ENCODE measurements at regions not wholly inside any gene's neighbourhood (a gene's known extent, or its start where the extent isn't known, plus 50 kb on each side); places are given as distances from the start of the nearest gene placed in this dataset.
A peak's percentile ranks its signal among the peaks of the same experiment; 100 is the strongest.

DNA sequence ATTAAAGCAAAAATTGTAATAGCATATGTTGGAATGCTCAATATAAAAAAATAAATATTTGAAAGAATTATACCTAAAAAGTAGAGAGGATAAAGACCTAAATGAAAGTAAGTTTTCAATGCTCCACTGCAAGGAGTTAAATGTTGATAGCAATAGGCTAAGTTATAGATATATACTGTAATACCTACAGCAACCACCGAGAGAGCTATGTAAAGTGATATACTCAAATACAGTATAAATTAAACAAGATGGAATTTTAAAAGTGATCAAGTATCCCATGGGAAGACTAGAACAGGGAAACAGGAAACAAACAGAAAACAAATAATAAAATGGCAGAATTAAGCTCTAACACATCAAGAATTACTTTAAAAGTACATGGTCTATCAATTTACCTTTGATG lies 73.9 kb downstream of the CASP3 start:
- DNase-seq (ENCODE audit: low read depth in 4 of 4, low spot score in 3 of 4): no peak

DNA sequence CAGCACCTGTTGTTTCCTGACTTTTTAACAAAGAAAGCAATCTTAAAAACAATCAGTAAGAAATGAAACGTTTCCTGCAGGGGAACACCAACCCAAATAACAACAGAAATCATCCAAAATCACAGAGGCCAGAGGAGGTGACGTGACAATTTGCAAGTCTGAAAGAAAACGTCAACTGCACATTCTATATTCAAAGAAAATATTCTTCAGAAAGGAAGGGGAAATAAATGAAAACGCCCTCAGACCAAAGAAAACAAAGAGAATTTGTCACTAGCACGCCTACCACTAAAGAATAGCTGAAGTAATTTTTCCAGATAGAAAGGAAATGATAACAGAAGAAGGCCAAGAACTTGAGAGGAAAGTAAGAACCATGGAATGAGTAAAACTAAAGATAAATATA lies 74.4 kb downstream of the CASP3 start:
- DNase-seq (ENCODE audit: low read depth in 4 of 4, low spot score in 3 of 4): no peak

DNA sequence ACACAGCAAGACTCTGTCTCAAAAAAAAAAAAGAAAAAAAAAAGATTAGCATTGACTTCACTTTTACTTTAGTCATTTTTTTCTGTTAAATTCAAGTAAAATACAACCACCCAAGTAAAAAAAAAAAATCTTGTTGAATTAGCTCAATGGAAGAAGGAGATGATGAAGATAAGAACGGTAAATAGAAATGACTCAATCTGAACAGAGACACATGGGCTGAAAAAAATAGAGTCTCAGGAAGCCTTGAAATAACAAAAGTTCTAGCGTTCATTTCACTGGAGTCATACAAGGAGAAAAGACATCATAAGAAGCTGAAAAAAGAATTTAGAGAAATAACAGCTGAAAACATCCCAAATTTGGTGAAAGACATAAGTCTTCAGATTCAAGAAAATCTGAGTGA lies 75.5 kb downstream of the CASP3 start:
- DNase-seq (ENCODE audit: low read depth in 4 of 4, low spot score in 3 of 4): no peak

DNA sequence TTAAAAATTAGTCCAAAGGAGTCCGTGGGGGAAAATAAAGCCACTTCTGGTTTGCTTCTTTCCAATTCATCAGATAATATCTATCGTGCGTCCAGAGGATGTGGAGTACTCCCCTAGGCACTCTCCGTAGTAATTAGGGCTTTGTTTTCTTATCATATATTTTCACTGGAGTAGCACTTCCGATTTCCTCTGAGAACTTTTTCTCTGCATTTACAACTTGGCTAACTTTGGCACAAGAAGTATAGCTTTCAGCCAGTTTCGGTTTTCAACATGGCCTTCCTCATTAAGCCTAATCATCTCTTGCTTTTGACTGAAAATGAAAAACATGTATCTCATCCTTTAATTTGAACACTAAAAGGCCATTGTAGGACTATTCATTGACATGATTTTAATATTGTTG lies 80.5 kb downstream of the CASP3 start:
- DNase-seq (ENCODE audit: low read depth in 4 of 4, low spot score in 3 of 4): no peak

DNA sequence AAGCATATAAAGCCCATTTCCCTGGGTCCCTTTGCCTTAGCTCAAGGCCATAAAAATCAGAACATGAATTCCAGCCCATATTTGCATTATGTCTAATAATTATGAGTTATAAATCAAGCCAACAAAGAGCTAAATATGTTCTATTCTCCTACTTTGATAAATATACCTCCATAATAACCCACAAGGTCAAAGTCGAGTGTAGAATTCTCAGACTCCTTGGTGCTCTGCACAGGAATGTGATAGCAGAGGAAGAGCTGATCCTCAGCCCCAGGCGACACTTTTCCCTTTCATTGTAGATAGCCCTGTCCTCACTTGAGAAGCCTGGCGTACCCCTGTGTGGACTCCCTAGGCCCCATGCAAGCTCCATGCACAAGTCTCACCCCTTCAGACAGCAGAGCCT lies 85.6 kb downstream of the CASP3 start:
- DNase-seq (ENCODE audit: low read depth in 4 of 4, low spot score in 3 of 4): no peak

DNA sequence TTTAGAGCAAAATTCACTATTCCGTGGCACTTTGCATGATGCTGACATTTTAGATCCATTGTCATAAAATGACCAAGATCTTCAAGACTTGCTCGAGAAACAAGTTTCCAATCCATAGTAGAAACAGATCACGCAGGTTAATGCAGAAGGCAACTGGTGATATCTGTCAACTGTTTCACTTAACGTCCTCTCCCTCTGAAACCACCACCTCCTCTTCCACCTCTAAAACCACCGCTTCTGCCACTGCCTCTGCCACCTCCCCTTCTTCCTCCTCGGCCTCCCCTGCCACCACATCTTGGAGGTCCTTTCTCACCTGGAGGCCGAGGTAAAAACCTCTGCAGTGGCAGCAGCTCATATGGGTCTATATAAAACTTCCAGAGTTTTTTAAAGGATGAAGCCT lies 84.6 kb upstream of the IRF2 start:
- no peak for DNase-seq (ENCODE audit: low read depth in 4 of 4, low spot score in 3 of 4)

DNA sequence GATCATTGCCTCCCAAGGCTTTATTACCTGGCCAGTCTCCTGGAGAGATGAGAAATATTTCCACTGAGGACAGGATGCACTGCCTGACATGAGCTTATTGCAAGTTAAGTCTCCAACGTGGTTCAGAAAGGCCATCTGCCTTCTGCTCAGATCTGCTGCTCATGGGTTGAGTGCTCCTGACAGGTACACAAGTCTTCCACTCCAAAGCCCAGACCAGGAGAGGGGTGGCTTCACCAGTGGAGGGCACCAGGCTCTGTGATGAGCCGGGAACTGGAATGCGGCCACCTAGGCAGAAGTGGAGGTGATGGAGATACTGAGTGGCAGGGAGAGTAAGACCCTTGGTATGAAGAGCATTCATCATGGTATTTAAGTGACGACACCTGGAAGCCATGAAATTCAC lies 79.5 kb upstream of the IRF2 start:
- DNase-seq (ENCODE audit: low read depth in 4 of 4, low spot score in 3 of 4): no peak

DNA sequence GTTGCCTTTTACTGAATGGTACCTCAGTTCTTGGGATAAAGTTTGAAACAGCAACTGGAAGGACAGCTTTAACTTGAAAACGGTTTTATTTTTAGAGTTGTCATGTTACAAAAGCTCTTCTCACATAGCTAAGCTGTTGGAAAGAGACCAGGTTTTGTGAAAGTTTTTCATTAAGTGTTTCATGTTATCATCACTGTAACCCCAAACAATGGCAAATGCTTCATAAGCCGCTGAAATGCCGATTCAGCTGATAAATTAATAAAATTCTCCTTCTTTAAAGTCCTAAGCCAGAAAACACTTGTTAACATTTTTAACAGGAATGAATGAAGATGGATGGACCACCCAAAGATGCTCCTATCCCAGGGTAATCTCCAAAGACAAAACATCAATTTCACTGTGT lies 76.1 kb upstream of the IRF2 start:
- DNase-seq (ENCODE audit: low read depth in 4 of 4, low spot score in 3 of 4): no peak

DNA sequence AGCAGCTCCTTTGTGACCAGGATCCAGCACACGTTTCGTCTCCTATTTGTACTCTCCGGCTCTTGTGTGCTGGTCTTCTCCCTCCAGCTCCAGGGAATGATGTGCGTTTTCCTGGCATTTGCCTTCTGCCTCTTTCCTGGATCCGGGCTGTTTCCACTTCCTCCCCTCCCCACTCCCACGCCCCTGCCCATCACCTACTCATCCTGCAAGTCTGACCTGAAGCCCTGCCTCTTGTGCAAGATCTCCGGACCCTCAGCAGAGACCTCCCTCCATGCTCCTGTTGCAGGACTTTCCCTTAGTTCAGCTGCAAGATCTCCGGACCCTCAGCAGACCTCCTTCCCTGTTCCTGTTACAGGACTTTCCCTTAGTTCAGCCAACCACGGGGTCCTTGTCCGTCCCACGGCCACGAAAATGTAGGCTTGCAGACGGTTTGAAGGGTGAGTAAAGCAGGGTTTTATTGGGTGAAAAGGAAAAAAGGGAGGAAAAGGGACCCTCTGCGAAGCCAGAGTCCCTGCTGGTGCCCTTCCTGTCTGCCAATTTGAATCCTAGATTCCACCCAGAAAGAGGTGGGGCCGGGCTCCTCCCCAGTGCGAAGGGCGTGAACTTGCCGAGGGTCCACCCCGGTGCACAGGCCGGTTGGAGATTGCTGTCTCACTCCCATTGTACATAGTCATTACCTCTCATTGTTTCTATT lies 74.4 kb upstream of the IRF2 start:
- no peak for DNase-seq (ENCODE audit: low read depth in 4 of 4, low spot score in 3 of 4)

DNA sequence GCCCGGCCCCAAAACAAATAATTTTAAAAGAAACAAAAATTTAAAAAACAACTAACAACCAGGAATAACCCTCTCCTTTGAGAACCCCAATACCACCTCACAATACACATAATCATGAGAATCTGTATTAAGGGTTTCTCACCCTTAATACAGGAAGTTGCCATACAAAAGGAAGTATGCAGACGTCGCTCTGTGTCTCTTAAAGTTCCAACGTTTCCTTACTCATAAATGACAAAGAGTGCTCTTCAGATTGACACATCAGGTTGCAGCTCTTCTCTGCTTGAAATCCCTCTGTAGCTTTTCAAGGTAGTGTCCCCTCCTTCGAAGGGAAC lies 73.9 kb upstream of the IRF2 start:
- DNase-seq (ENCODE audit: low read depth in 4 of 4, low spot score in 3 of 4): no peak

DNA sequence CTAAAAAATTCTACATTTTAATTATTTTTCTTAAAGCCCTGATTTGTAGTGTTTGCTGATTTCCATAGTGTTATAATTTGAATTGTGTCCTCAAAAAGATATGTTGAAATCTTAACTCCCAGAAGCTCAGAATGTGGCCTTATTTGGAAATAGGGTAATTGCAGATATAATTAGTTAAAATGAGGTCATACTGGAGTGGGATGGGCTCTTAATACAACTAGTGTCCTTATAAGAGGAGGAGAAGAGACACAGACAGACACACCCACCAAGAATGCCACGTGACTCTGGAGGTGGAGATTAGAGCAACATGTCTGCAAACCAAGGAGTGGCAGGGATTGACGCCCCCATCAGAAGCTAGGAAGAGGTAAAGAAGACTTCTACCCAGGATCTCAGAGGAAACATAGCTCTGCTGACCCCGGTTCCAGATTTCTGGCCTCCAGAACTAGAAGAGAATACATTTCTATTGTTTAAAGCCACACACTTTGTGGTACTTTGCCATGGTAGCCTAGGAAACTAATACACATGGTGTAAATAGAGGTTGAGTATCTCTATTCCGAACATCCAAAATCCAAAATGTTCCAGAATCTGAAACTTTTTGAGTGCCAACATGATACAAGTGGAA lies 70.5 kb upstream of the IRF2 start:
- DNase-seq (ENCODE audit: low read depth in 4 of 4, low spot score in 3 of 4): no peak

DNA sequence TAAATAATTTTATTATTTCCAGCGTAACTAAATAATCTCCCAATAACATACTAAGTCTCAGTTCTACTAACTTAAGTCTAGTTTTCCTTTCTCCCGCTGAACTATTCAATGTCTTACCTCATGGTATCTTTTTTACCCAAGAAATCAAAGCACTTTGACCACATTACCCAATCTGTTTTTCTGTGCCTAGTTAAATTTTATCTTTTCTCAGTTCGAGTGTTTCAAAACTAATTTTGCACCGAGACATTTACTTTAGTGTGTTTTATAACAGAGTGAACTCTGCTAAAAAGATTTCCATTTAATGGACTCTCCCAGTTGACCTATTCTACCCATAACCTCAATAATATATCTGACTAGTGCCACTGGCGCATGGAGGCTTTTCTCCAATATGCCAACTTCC lies 67.6 kb upstream of the IRF2 start:
- no peak for DNase-seq (ENCODE audit: low read depth in 4 of 4, low spot score in 3 of 4)

DNA sequence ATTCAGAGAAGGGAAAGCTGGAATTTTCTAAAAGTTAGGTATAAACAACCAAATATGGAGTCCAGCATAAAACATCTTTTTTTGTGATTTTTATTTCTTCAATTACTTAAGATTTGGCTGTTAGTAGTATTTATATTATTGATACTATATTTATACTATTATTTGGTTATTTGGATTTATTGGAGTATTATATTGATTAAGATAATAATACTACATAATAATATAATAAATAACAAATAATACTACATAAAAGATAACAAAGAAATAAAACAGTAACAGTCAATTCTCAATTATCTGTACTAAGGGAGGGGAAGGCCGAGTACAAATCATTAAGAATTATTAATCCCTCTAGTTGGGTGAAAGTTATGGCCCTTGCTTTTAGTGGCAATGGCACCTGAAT lies 66.0 kb upstream of the IRF2 start:
- no peak for DNase-seq (ENCODE audit: low read depth in 4 of 4, low spot score in 3 of 4)

DNA sequence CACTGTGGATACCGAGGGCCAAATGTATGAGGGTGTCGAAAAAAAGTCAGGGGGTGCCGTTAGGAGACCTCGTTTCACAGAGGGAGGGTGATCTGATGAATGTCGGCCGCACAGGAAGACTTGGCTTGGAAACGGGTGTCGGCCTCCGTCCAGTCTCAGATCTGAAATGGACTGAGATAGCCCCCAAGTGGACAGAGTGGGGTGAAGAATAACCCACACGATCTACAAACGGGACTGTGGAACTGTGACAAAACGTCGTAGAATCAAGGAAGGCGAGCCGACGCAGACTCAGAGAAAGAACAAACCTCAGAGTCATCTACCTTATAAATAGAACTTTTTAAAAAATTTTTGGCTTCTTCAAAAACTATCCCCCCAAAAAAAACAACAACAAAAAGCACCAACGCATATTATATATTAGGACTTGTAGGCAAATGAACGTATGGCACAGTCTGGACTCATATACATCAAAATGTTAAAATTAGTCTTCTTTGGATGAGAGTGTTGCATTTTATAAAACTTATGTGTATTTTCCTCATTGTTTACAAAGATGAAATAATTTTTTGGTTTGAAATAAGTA lies 63.8 kb upstream of the IRF2 start:
- peak; percentile 80 to 88 (median 86) for DNase-seq (ENCODE audit: low read depth in 4 of 4, low spot score in 3 of 4)

DNA sequence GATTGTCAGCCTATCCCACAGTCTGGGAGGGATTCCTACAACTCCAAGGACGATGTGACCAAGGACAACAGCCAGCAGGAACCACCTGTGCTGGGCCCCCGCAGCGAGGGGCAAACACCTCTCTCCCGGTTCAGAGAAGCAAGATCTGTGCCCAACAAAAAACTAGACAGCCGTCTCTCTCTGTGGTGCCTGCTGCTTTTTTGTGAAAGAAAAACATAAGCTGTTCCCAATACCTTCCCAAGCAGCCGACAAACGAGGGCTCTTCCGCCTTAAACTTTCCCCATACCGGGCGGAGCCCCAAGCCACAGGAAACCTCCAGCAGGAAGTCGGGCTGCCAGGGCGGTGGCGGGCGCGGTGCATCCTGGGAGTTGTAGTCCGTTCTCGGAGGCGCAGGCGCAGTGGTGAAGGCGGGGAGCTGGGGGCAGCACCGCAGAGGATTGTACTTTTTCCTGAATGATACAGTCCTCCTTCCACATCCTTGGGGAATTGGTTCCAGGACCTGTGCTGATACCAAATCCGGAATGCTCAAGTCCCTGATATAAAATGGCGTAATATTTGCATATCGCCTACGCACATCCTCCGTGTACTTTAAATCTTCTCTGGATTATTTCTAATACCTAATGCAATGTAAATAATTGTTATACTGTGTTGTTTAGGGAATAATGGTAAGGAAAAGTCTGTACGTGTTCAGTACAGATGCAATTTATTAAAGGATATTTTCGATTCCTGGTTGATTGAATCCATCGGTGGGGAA lies 63.1 kb upstream of the IRF2 start:
- peak; percentile 88 to 94 (median 90) for DNase-seq (ENCODE audit: low read depth in 4 of 4, low spot score in 3 of 4)

DNA sequence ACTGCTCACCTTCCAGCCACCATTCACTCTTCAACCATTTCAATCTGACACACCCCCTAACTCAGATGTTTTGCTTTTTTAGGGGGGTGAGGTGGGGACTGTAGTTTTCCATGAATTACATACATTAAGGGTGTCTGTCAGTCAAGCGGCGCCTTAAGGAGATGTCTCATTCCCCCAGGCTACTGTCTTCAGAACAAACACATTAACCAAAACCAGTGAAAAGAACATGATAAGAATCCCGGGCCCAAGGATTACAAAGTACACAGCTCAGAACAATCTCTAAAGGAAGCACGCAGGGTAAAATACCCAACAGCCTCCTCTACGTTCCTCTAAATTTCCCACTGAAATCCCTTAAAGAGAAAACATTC lies 62.5 kb upstream of the IRF2 start:
- DNase-seq (ENCODE audit: low read depth in 4 of 4, low spot score in 3 of 4): no peak

DNA sequence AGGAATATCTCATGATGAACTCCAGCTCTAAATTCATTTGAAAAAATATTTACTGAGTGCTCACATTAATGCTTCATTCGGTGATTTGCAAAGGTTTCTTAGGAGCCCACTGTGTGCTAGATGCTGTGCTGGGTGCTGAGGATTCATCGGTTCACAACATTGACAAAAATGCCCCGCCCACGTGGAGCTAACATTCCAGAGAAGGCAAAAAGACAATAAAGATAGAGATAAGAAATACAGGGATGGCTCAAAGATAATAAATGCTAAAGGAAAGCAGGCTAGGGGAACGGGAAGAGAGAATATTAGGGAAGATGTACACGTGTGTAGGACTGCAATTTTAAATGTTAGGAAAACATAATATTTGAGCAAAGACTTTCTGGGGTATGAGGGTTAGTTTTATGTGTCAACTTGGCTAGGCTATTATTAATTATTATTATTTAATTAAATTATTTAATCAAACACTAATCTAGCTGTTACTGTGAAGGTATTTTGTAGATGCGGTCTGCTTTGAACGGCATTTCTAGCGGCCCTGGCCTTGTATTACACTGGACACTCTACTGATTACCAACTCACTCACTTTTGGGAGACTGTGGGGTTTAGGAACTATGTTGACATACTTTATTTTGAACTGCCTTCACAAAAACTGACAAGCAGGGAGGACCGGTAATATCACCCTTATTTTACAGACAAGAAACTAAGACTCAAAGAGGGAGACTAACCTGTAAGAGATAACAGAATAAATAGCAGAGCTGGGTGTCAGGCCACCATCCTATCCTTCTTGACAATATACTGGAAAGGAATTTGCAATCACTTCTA lies 61.9 kb upstream of the IRF2 start:
- DNase-seq (ENCODE audit: low read depth in 4 of 4, low spot score in 3 of 4): no peak

DNA sequence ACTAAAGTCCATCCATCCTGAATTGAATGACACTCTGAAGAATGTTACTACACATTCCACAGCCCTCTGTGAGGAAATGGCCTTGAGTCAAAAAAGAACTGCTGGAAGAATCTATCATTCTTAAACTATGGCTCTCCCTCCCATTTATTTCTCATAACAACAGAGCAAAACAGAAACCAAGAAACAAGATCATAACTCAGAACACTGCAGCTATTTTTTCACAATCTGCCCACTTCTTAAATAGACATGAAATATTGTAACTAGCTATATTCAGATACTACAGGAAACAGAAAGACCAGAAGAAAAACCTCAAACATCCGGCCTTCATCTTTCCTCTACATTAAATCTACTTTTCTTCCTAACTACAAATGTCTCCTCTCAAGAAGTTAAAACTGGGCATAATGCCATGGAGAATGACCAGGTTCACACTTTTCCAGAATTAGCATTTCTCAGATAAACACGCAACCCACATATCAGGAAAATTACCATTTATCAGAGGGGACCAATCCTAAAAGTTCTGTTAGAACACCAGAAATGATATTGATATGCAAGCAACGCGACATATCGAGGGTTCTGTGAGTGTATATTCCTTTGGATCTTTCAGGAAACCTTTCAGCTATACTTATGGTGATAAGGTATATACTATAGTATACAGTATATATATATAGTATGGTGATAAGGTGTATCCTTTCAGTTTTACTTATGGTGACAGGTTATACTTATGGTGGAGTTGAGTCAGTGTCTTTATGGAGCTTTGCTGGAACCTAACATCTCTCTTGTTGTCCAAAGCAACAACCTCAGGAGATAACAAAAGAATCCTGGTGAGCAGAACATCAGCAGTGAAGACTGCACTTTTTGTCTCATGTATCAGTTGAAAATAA lies 60.4 kb upstream of the IRF2 start:
- DNase-seq (ENCODE audit: low read depth in 4 of 4, low spot score in 3 of 4): peak in 1 of 4 donors; percentile 20

DNA sequence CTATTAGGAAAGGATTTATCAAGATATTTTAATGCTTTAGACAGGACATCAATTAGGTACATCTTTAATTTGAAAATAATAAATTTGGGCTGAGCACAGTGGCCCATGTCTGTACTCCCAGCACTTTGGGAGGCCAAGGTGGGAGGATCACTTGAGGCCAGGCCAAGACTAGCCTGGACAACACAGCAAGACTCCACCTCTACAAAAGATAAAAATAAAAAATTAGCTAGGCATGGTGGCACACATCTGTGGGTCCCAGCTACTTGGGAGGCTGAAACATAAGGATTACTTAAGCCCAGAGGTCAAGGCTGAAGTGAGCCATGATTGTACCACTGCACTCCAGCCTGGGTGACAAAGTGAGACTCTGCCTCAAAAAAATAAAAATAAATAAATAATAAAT lies 59.6 kb upstream of the IRF2 start:
- no peak for DNase-seq (ENCODE audit: low read depth in 4 of 4, low spot score in 3 of 4)

DNA sequence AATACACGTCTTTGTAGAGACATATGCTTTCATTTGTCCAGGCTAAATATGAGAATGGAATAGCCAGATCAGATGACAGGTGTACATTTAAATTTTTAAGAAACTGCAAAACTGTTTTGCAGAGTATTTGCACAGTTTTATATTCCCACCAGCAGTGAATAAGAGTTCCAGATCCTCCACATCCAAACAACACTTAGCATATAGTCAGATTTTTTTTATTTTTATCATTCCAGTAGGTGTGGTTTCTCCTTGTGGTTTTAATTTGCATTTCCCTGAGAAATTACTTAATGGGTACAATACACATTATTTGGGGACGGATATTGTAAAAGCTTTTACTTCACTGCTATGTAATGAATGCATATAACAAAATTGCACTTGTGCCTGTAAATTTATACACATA lies 56.7 kb upstream of the IRF2 start:
- DNase-seq (ENCODE audit: low read depth in 4 of 4, low spot score in 3 of 4): no peak

Data from right renal pelvis (tissue), 4 donors.